Heart right ventricle (tissue), 16 donors: ENCODE measurements at regions not wholly inside any gene's neighbourhood (a gene's known extent, or its start where the extent isn't known, plus 50 kb on each side); places are given as distances from the start of the nearest gene placed in this dataset.

ENCODE experiments used
- ATAC-seq, 8 donors: fragments of 200-7000 bp; cut with Tn5 transposase; one replicate each; pipeline ENCODE4 v1.9.1; 2020; ENCODE audit warnings: mild to moderate bottlenecking in 8 of 8, moderate library complexity in 8 of 8, moderate number of reproducible peaks in 1 of 8
- DNase-seq, 2 donors: peaks; one replicate each; pipeline ENCODE4 v3.0.0-alpha.2; 2020
- H3K27ac ChIP-seq, 10 donors: fragments of 200-600 bp; sonication (generic) in 2 of 10; one replicate each; pipeline versions ENCODE4 v1.5.0 to v1.8.0; 2020 to 2022; ENCODE audit warnings: mild to moderate bottlenecking in 3 of 10
- H3K27me3 ChIP-seq, 7 donors: fragments of 200-600 bp; one replicate each; pipeline ENCODE4 v1.8.0; 2021 to 2022; ENCODE audit warnings: mild to moderate bottlenecking in 2 of 7
- H3K36me3 ChIP-seq, 9 donors: fragments of 200-600 bp; sonication (generic) in 1 of 9; one replicate each; pipeline versions ENCODE4 v1.5.0 to v1.8.0; 2020 to 2022; ENCODE audit warnings: mild to moderate bottlenecking in 2 of 9
- H3K4me1 ChIP-seq, 9 donors: fragments of 200-600 bp; sonication (generic) in 1 of 9; one replicate each; pipeline versions ENCODE4 v1.5.0 to v1.8.0; 2020 to 2022; ENCODE audit warnings: mild to moderate bottlenecking in 4 of 9
- H3K4me3 ChIP-seq, 10 donors: fragments of 200-600 bp; sonication (generic) in 2 of 10; one replicate each; pipeline versions ENCODE4 v1.5.0 to v1.8.0; 2020 to 2022; ENCODE audit warnings: mild to moderate bottlenecking in 7 of 10, moderate library complexity in 2 of 10
- H3K9me3 ChIP-seq, 11 donors: fragments of 200-600 bp in 10 of 11; sonication (generic) in 2 of 11; one replicate each; pipeline versions ENCODE4 v1.5.0 to v1.8.0; 2013 to 2022; ENCODE audit warnings: mild to moderate bottlenecking in 2 of 11, control low read depth in 1 of 11, moderate library complexity in 1 of 11
- WGBS, 2 donors: extraction: QIAGEN DNeasy Blood & Tissue Kit; methylation state at CpG; one replicate each; pipeline ENCODE4 v1.1.7; 2013; ENCODE audit warnings: inconsistent platforms in 1 of 2; 5-methylcytosine and 5-hydroxymethylcytosine counted together
- intact Hi-C, 10 donors: fragments of 100-400 bp; cut with DNase I; formaldehyde crosslinking; loops; one replicate each; pipeline versions ENCODE4 v1.11.1 to v1.14.2; 2022
- TF ChIP-seq, protein P1 (sequence below), 9 donors: fragments of 200-600 bp; sonication (generic) in 2 of 9; IDR thresholded peaks; one replicate each; pipeline versions ENCODE4 v1.5.0 to v1.8.0; 2021 to 2022; ENCODE audit warnings: antibody characterized with exemption in 9 of 9, mild to moderate bottlenecking in 5 of 9, moderate library complexity in 1 of 9
- donor health status: Arrhythmogenic right ventricular cardiomyopathy.
- donor health status: ischemic (EF 13 %, LVEDD 7.1; RV severe dilation, severe dysfunction).
- donor health status: healthy with polysubstance abuse.
- donor health status: DM: no; HTN: yes; CAD: no.
- donor health status: DM: no; HTN: no; CAD: no.
- donor health status: ischemic (EF 25% LVEDD 6.9; RV normal size, moderate dysfunction).
- donor health status: ischemic (EF 25% LVEDD 5.7; RV mildly dilated, moderate dysfunction).
- donor health status: healthy.
- donor health status: DM: yes; HTN: yes; CAD: no.
- donor health status: Ischemic cardiomyopathy.
- donor health status: ischemic (EF 35%, LVEDD 5.7; RV mildly dilated, moderate dysfunction).
- donor health status: nonischemic (EF 11% LVEDD 7.7; RV severe dilation, severe dysfunction).
- donor health status: DM: yes; HTN: yes; CAD: no.
- donor health status: PGD.
- donor health status: ischemic (EF 29% LVEDD 5.4; RV normal size, mild dysfunction).
- donor health status: nonischemic (EF 23%, LVEDD 6.1; RV moderate dilation, normal function).

DNA sequence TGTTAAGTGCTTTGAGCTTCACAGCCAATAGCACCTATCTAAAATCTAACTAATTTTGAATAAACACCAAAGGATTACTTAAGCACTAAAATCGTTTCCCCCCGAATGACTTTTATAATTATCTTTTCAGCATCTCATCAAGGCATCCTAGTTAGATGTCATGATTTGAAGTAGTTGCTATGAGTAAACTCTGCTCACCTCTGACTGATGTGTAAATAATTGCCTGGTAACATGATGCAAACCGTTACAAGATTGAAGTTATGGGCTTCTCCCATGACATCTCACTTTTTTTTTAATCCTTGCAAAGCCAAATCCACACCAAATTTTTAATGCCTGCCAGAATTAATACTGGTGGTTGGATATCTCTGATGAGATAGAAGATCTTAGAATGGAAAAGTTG lies 377.1 kb downstream of the PRDM5 start:
- peaks cover 0 to 6% (median 0%) of the 10 kb centered on the region in 11 donors for H3K9me3 ChIP-seq
- no peaks in the 10 kb centered on the region for H3K27me3 ChIP-seq
- no peak overlapping the region for H3K27ac ChIP-seq
- no peak for ATAC-seq
- intact Hi-C loops = no loop called here
- TF ChIP-seq, protein P1, sequence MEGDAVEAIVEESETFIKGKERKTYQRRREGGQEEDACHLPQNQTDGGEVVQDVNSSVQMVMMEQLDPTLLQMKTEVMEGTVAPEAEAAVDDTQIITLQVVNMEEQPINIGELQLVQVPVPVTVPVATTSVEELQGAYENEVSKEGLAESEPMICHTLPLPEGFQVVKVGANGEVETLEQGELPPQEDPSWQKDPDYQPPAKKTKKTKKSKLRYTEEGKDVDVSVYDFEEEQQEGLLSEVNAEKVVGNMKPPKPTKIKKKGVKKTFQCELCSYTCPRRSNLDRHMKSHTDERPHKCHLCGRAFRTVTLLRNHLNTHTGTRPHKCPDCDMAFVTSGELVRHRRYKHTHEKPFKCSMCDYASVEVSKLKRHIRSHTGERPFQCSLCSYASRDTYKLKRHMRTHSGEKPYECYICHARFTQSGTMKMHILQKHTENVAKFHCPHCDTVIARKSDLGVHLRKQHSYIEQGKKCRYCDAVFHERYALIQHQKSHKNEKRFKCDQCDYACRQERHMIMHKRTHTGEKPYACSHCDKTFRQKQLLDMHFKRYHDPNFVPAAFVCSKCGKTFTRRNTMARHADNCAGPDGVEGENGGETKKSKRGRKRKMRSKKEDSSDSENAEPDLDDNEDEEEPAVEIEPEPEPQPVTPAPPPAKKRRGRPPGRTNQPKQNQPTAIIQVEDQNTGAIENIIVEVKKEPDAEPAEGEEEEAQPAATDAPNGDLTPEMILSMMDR (IDR thresholded peaks at IDR 0.05) = no peak
- no peaks in the 10 kb centered on the region for H3K36me3 ChIP-seq
- WGBS, 2 donors = 86 to 87% methylated on average over 3 of the region's 3 CpGs
- H3K4me3 ChIP-seq = no peak overlapping the region
- H3K4me1 ChIP-seq = no peaks in the 10 kb centered on the region
- no peak for DNase-seq

DNA sequence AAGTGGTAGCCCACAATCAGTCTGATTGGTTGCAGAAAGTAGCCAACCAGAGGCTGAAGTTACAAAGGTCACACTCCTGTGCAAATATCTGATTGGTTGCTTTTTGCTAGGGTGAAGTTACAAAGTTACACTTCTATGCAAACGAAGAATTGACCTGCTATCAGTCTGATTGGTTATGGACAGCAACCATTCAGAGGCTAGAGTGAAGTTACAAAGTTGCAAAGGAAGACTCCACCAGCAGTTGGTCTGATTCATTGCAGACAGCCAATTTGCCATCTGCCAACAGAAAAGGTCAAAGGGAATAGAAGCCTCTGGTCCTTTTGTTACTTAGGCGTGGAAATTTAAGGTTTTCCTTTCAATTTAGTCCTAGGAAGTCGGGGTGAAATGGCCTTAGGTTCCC lies 377.7 kb downstream of the PRDM5 start:
- H3K27me3 ChIP-seq = no peaks in the 10 kb centered on the region
- peaks cover 0 to 6% (median 0%) of the 10 kb centered on the region in 11 donors for H3K9me3 ChIP-seq
- ATAC-seq (no peak), DNase-seq (no peak)
- TF ChIP-seq, protein P1 (IDR thresholded peaks at IDR 0.05) = no peak
- no peaks in the 10 kb centered on the region for H3K4me1 ChIP-seq
- 62 to 68% methylated on average over 3 of the region's 3 CpGs for WGBS, 2 donors
- intact Hi-C loops = no loop called here
- H3K27ac ChIP-seq = no peak overlapping the region
- no peaks in the 10 kb centered on the region for H3K36me3 ChIP-seq
- H3K4me3 ChIP-seq = no peak overlapping the region

DNA sequence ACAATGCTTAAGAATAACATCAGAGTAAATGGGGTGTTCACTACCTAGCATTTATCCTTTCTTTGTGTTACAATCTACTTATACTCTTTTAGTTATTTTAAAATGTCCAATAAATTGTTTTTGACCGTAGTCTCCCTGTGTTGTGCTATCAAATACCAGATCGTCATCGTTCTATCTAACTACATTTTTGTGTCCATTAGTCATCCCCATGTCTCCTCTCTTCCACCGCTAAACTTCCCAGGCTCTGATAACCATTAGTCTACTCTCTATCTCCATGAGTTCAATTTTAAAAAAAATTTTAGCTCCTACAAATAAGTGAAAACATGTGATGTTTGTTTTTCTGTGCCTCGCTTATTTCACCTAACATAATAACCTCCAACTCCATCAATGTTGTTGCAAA lies 381.9 kb downstream of the PRDM5 start:
- H3K27ac ChIP-seq = no peak overlapping the region
- no peaks in the 10 kb centered on the region for H3K9me3 ChIP-seq
- ATAC-seq (no peak), DNase-seq (no peak)
- H3K4me1 ChIP-seq = no peaks in the 10 kb centered on the region
- TF ChIP-seq, protein P1 (IDR thresholded peaks at IDR 0.05) = no peak
- H3K4me3 ChIP-seq = no peak overlapping the region
- 78 to 82% methylated on average over 5 of the region's 5 CpGs for WGBS, 2 donors
- H3K27me3 ChIP-seq = no peaks in the 10 kb centered on the region
- intact Hi-C loops = no loop called here
- no peaks in the 10 kb centered on the region for H3K36me3 ChIP-seq

DNA sequence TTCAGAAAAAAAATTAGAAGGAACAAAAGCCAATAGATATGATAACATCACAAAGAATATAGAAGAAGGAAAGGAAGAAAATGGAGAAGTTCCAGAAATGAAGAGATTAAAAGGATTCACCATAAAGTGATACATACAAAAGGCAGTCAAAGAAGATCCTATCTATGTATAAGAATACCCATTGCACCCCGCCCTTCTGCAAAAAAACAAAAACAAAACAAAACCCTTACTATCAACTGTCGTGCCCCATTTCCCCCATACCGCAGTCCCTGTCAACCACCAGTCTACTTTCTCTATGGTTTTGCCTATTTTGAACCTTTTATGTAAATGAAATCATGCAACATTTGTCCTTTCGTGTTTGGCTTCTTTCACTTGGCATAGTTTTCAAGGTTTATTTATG lies 385.6 kb downstream of the PRDM5 start:
- 85 to 90% methylated on average over 4 of the region's 4 CpGs for WGBS, 2 donors

More for the DNA sequence above, 385.6 kb downstream of the PRDM5 start:
- TF ChIP-seq, protein P1 (IDR thresholded peaks at IDR 0.05) = no peak
- Histone ChIP-seq H3K4me1 (no peaks in the 10 kb centered on the region), H3K36me3 (no peaks in the 10 kb centered on the region), H3K27ac (no peak overlapping the region), H3K27me3 (no peaks in the 10 kb centered on the region), H3K4me3 (no peak overlapping the region), H3K9me3 (no peaks in the 10 kb centered on the region)
- DNase-seq (no peak), ATAC-seq (no peak)
- intact Hi-C loops = no loop called here
